SK-N-SH (cell line): ENCODE measurements at regions not wholly inside any gene's neighbourhood (a gene's known extent, or its start where the extent isn't known, plus 50 kb on each side); places are given as distances from the start of the nearest gene placed in this dataset.

Experiments used
- CTCF ChIA-PET: fragments of 300-600, 350-600 bp; formaldehyde crosslinking; extraction: SDS; loops from one replicate; lab custom pipeline; 2021; lab: Yijun Ruan, JAX
- POLR2A ChIA-PET: fragments of 350-600 bp; sonication (Branson Sonifier 250); formaldehyde crosslinking; extraction: SDS; loops from one replicate; lab custom pipeline; 2020; ENCODE audit warnings: antibody characterized with exemption, inconsistent platforms; lab: Yijun Ruan, JAX
- DNase-seq: peaks from one replicate; pipeline ENCODE4 v3.0.0; 2012
- H2AFZ ChIP-seq: fragments of 200-600 bp; sonication (generic); 2 replicates; pipeline ENCODE4 v1.8.1; 2016; ENCODE audit warnings: antibody characterized with exemption, mild to moderate bottlenecking, low read depth
- H3F3A ChIP-seq: fragments of 200-600 bp; sonication (generic); replicated peaks from 2 replicates; pipeline ENCODE3; 2016; ENCODE audit warnings: antibody characterized with exemption, mild to moderate bottlenecking; ENCODE audit not compliant: insufficient read depth
- H3K27ac ChIP-seq, 2 experiments: fragments of 200-500 bp in 1 of 2; fragments of 200-600 bp in 1 of 2; sonication (Bioruptor generic) in 1 of 2; sonication (generic), shearing (Covaris generic) in 1 of 2; 2 replicates each; pipeline versions ENCODE4 v1.5.1 to v1.6.1; 2014 to 2016; ENCODE audit warnings: low read depth in 2 of 2, inconsistent platforms in 1 of 2, low read length in 1 of 2, mild to moderate bottlenecking in 1 of 2, mixed read lengths in 1 of 2
- H3K27me3 ChIP-seq: fragments of 200-600 bp; sonication (generic), shearing (Covaris generic); 2 replicates; pipeline ENCODE4 v1.6.1; 2016; ENCODE audit warnings: mixed run types; ENCODE audit not compliant: insufficient read depth
- H3K36me3 ChIP-seq, 2 experiments: fragments of 200-500 bp in 1 of 2; fragments of 200-600 bp in 1 of 2; sonication (Bioruptor generic) in 1 of 2; sonication (generic) in 1 of 2; replicated peaks in 1 of 2; 2 replicates each; pipeline versions ENCODE3 to v1.5.1; 2014 to 2016; ENCODE audit warnings: low read length in 1 of 2, mild to moderate bottlenecking in 1 of 2; ENCODE audit not compliant: insufficient read depth in 2 of 2, control insufficient read depth in 1 of 2
- H3K4me1 ChIP-seq, 2 experiments: fragments of 200-500 bp in 1 of 2; fragments of 200-600 bp in 1 of 2; sonication (Bioruptor generic) in 1 of 2; sonication (generic), shearing (Covaris generic) in 1 of 2; 2 replicates each; pipeline versions ENCODE4 v1.5.1 to v1.6.1; 2014 to 2016; ENCODE audit warnings: low read depth in 1 of 2, low read length in 1 of 2, mixed run types in 1 of 2; ENCODE audit not compliant: insufficient read depth in 2 of 2, control insufficient read depth in 1 of 2
- H3K4me2 ChIP-seq: fragments of 200-600 bp; sonication (generic), shearing (Covaris generic); 2 replicates; pipeline ENCODE4 v1.6.1; 2017; ENCODE audit warnings: mixed run types
- H3K4me3 ChIP-seq, 2 experiments: fragments of 200-500 bp in 1 of 2; fragments of 200-600 bp in 1 of 2; sonication (Bioruptor generic) in 1 of 2; sonication (generic), shearing (Covaris generic) in 1 of 2; 2 replicates each; pipeline versions ENCODE4 v1.5.1 to v1.8.1; 2014 to 2016; ENCODE audit warnings: low read depth in 2 of 2, inconsistent platforms in 1 of 2, low read length in 1 of 2, mild to moderate bottlenecking in 1 of 2, mixed read lengths in 1 of 2, moderate library complexity in 1 of 2
- H3K79me2 ChIP-seq: fragments of 200-600 bp; sonication (generic); 2 replicates; pipeline ENCODE4 v1.8.1; 2017; ENCODE audit warnings: mild to moderate bottlenecking; ENCODE audit not compliant: insufficient read depth
- H3K9ac ChIP-seq: fragments of 200-600 bp; sonication (generic); 2 replicates; pipeline ENCODE4 v1.6.1; 2017; ENCODE audit warnings: mixed run types
- H3K9me2 ChIP-seq: fragments of 200-600 bp; sonication (generic); 2 replicates; pipeline ENCODE4 v1.6.1; 2017; ENCODE audit warnings: mixed run types
- H3K9me3 ChIP-seq: fragments of 200-600 bp; sonication (generic); 2 replicates; pipeline ENCODE4 v1.6.1; 2017; ENCODE audit warnings: mixed run types, mild to moderate bottlenecking, moderate library complexity
- H4K20me1 ChIP-seq: fragments of 200-600 bp; sonication (generic); 2 replicates; pipeline ENCODE4 v1.6.1; 2017; ENCODE audit warnings: mild to moderate bottlenecking, mixed run types; ENCODE audit not compliant: insufficient read depth
- CHD2 ChIP-seq: fragments of 150-350 bp; IDR thresholded peaks from 2 replicates; pipeline ENCODE4 v1.6.1; 2018; ENCODE audit warnings: low read length; ENCODE audit not compliant: partially characterized antibody
- ELF1 ChIP-seq: IDR thresholded peaks from 2 replicates; pipeline ENCODE4 v1.4.0; 2012
- EP300 ChIP-seq, 2 experiments: IDR thresholded peaks; 2 replicates each; pipeline versions ENCODE4 v1.4.0 to v1.6.1; 2012; ENCODE audit warnings: borderline replicate concordance in 1 of 2, low read depth in 1 of 2, low read length in 1 of 2
- EZH2phosphoT487 ChIP-seq: fragments of 200-600 bp; sonication (generic); IDR thresholded peaks from 2 replicates; pipeline ENCODE4 v1.6.1; 2017; ENCODE audit warnings: low read depth, mixed run types, mild to moderate bottlenecking, antibody characterized with exemption, moderate library complexity, borderline replicate concordance
- FOSL2 ChIP-seq: IDR thresholded peaks from 2 replicates; pipeline ENCODE4 v1.4.0; 2012; ENCODE audit warnings: low read depth, mild to moderate bottlenecking, moderate library complexity, borderline replicate concordance
- FOXJ3 ChIP-seq: sonication (generic); formaldehyde crosslinking; IDR thresholded peaks from 2 replicates; pipeline ENCODE4 v1.5.1; 2020; ENCODE audit warnings: mild to moderate bottlenecking, missing genetic modification reagents
- FOXM1 ChIP-seq: IDR thresholded peaks from 2 replicates; pipeline ENCODE4 v1.4.0; 2012; ENCODE audit warnings: low read depth, mild to moderate bottlenecking
- GABPA ChIP-seq: IDR thresholded peaks from 2 replicates; pipeline ENCODE4 v1.4.0; 2012; ENCODE audit warnings: low read depth, mild to moderate bottlenecking
- GATA2 ChIP-seq: sonication (generic); formaldehyde crosslinking; IDR thresholded peaks from 2 replicates; pipeline ENCODE4 v1.5.0; 2020; ENCODE audit warnings: mild to moderate bottlenecking, missing genetic modification reagents
- IRF3 ChIP-seq: fragments of 150-350 bp; IDR thresholded peaks from 2 replicates; pipeline ENCODE4 v1.6.1; 2016; ENCODE audit warnings: mild to moderate bottlenecking, low read depth, low read length
- JUND ChIP-seq: IDR thresholded peaks from 2 replicates; pipeline ENCODE4 v1.4.0; 2012
- MAX ChIP-seq: IDR thresholded peaks from 2 replicates; pipeline ENCODE4 v1.4.0; 2012; ENCODE audit warnings: low read depth
- MEF2A ChIP-seq: IDR thresholded peaks from 2 replicates; pipeline ENCODE4 v1.4.0; 2012; ENCODE audit warnings: low read depth, borderline replicate concordance
- MXI1 ChIP-seq: IDR thresholded peaks from 2 replicates; pipeline ENCODE4 v1.6.1; 2012; ENCODE audit warnings: mild to moderate bottlenecking, low read depth, low read length, improper control_type of control experiment
- NFIC ChIP-seq: IDR thresholded peaks from 2 replicates; pipeline ENCODE4 v1.4.0; 2012; ENCODE audit warnings: borderline replicate concordance
- NRF1 ChIP-seq: IDR thresholded peaks from 2 replicates; pipeline ENCODE4 v1.6.1; 2012; ENCODE audit warnings: low read depth, mild to moderate bottlenecking, low read length
- PBX3 ChIP-seq: IDR thresholded peaks from 2 replicates; pipeline ENCODE4; 2012
- POLR2AphosphoS5 ChIP-seq: IDR thresholded peaks from 2 replicates; pipeline ENCODE4 v1.6.1; 2012; ENCODE audit warnings: low read depth, low read length
- RFX5 ChIP-seq: IDR thresholded peaks from 2 replicates; pipeline ENCODE4 v1.6.1; 2012; ENCODE audit warnings: mild to moderate bottlenecking, improper control_type of control experiment, low read length
- RXRA ChIP-seq: IDR thresholded peaks from 2 replicates; pipeline ENCODE4 v1.4.0; 2012; ENCODE audit warnings: low read depth, mild to moderate bottlenecking, borderline replicate concordance
- SIN3A ChIP-seq: IDR thresholded peaks from 2 replicates; pipeline ENCODE4 v1.6.1; 2012; ENCODE audit warnings: low read depth, mild to moderate bottlenecking, low read length, moderate library complexity, borderline replicate concordance
- SMC3 ChIP-seq: IDR thresholded peaks from 2 replicates; pipeline ENCODE4 v1.6.1; 2012; ENCODE audit warnings: low read depth, low read length, improper control_type of control experiment
- TAF1 ChIP-seq: IDR thresholded peaks from 2 replicates; pipeline ENCODE4 v1.6.1; 2012; ENCODE audit warnings: low read depth, mild to moderate bottlenecking, low read length, moderate library complexity, borderline replicate concordance
- TCF12 ChIP-seq: IDR thresholded peaks from 2 replicates; pipeline ENCODE4 v1.4.0; 2012
- USF1 ChIP-seq: IDR thresholded peaks from 2 replicates; pipeline ENCODE4 v1.4.0; 2012; ENCODE audit warnings: low read depth, borderline replicate concordance
- USF2 ChIP-seq: fragments of 150-350 bp; IDR thresholded peaks from 2 replicates; pipeline ENCODE4 v1.6.1; 2017; ENCODE audit warnings: antibody characterized with exemption, low read length, low read depth, borderline replicate concordance
- YY1 ChIP-seq: IDR thresholded peaks from 2 replicates; pipeline ENCODE4 v1.4.0; 2012; ENCODE audit warnings: low read depth, mild to moderate bottlenecking

GRCh38 chr6:140185991-140186390 is 811.5 kb upstream of the CITED2 start:
- POLR2A ChIA-PET, result no interaction called here

GRCh38 chr6:140183881-140184280 is 809.4 kb upstream of the CITED2 start:
- ChIA-PET CTCF (interaction anchor here (0.9 kb wide), 1 partner anchor 10 kb away, joined by 4 read pairs; no protein-coding TSS in a partner anchor), POLR2A (no interaction called here)
- Histone ChIP-seq H3K9ac (no peak overlapping the region), H3K9me3 (no peaks in the 10 kb centered on the region), H3K4me3 (no peak overlapping the region), H3K27ac (peak overlapping the region; percentile 28 to 77; a peak in 3 of 4 replicates), H4K20me1 (no peaks in the 10 kb centered on the region), H3K36me3 (no peaks in the 10 kb centered on the region), H3K9me2 (no peaks in the 10 kb centered on the region), H2AFZ (peak overlapping the region; percentile 26), H3K4me1 (peaks cover 0 to 11% of the 10 kb centered on the region in 2 experiments; a peak in 3 of 4 replicates), H3K4me2 (no peak overlapping the region), H3F3A (peaks cover 14% of the 10 kb centered on the region), H3K27me3 (no peaks in the 10 kb centered on the region), H3K79me2 (no peaks in the 10 kb centered on the region)
- no peak for DNase-seq
- TF ChIP-seq PBX3 (peak; percentile 78), ELF1 (no peak), POLR2AphosphoS5 (peak; percentile 40; the same call in 1 of the 2 replicates), SIN3A (no peak), CHD2 (no peak), USF1 (no peak), USF2 (no peak), RFX5 (no peak), EP300 (IDR thresholded peaks at IDR 0.05; ENCODE audit: borderline replicate concordance in 1 of 2, low read depth in 1 of 2, low read length in 1 of 2) (peak in 1 of 2 experiments; percentile 81; a peak in 2 of 4 replicates), TAF1 (no peak), TCF12 (peak; percentile 93), MEF2A (no peak), MXI1 (no peak), MAX (no peak), GATA2 (no peak), FOXM1 (peak; percentile 40; the same call in 1 of the 2 replicates), JUND (peak; percentile 39; the same call in 1 of the 2 replicates), RXRA (no peak), SMC3 (no peak), NFIC (no peak; the same call in 1 of the 2 replicates), FOSL2 (0 out of 2 replicates have a peak, but pooled peaks have one; percentile 14), FOXJ3 (CRISPR knock-in tag) (no peak), IRF3 (no peak), YY1 (no peak), NRF1 (no peak)

More at GRCh38 chr6:140185991-140186390, 811.5 kb upstream of the CITED2 start:
- Histone ChIP-seq H3K9me2 (no peaks in the 10 kb centered on the region), H3K9ac (no peak overlapping the region), H3F3A (peaks cover 9% of the 10 kb centered on the region), H3K27me3 (no peaks in the 10 kb centered on the region), H3K27ac (no peak overlapping the region), H3K36me3 (no peaks in the 10 kb centered on the region), H2AFZ (no peak overlapping the region), H3K4me2 (no peak overlapping the region), H4K20me1 (no peaks in the 10 kb centered on the region), H3K79me2 (no peaks in the 10 kb centered on the region), H3K4me1 (peaks cover 0 to 11% of the 10 kb centered on the region in 2 experiments; a peak in 2 of 4 replicates), H3K4me3 (no peak overlapping the region), H3K9me3 (no peaks in the 10 kb centered on the region)
- no peak for DNase-seq
- TF ChIP-seq GABPA (no peak), SMC3 (no peak), EZH2phosphoT487 (no peak), MEF2A (no peak), JUND (no peak)
- CTCF ChIA-PET, result no interaction called here
